Activated T-cell treated with anti-CD3 and anti-CD28 coated beads, Interleukin-2, amount 50 U/mL, for 4 hours (primary cell): ENCODE measurements at regions not wholly inside any gene's neighbourhood (a gene's known extent, or its start where the extent isn't known, plus 50 kb on each side); places are given as distances from the start of the nearest gene placed in this dataset.
"Not testable (repeated sequence)": the region's sequence is repeated elsewhere in the genome, so short reads cannot be mapped to it uniquely, and the experiment has no call there.

ENCODE experiments used
- ATAC-seq, 2 donors: fragments of 200-7000 bp; cut with Tn5 transposase; one replicate each; pipeline ENCODE4 v1.10.0; 2021
- DNase-seq: peaks from one replicate; pipeline ENCODE4 v3.0.0-alpha.2; 2020
- H3K27me3 Mint-ChIP-seq: one replicate; pipeline ENCODE4 v1.8.0; 2021; ENCODE audit warnings: low read depth, mixed read lengths
- H3K36me3 Mint-ChIP-seq: one replicate; pipeline ENCODE4 v1.8.0; 2022; ENCODE audit warnings: mixed read lengths; ENCODE audit not compliant: insufficient read depth
- H3K4me1 Mint-ChIP-seq: one replicate; pipeline ENCODE4 v1.8.0; 2021; ENCODE audit warnings: low read depth, mixed read lengths
- H3K4me3 Mint-ChIP-seq: one replicate; pipeline ENCODE4 v1.8.0; 2021; ENCODE audit warnings: mild to moderate bottlenecking, moderate library complexity, mixed read lengths
- H3K9me3 Mint-ChIP-seq: one replicate; pipeline ENCODE4 v1.8.0; 2021; ENCODE audit warnings: mixed read lengths

DNA sequence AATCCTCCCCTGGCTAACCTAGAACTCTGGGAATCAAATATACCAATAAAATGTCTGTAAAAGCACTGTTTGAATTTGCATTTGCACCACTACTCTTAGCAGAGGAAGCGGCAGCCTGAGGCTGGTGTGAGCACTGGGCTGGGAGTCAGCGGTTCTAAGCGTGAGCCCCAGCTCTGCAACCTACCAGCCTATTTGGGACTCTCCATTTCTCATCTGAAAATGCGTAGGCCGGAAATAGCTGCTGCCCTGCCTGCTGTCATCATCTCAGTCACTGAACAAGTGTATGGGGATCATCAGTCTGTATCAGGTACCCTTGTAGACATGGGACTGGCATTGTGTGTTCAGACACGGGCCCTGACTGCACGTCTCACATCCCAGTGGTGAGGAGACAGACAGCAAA lies 194.3 kb downstream of the ANKRD30B start:
- DNase-seq (no peak), ATAC-seq (no peak)
- no peak overlapping the region for H3K4me3 Mint-ChIP-seq
- H3K27me3 Mint-ChIP-seq = no peaks in the 10 kb centered on the region
- no peaks in the 10 kb centered on the region for H3K9me3 Mint-ChIP-seq
- H3K4me1 Mint-ChIP-seq = no peaks in the 10 kb centered on the region
- no peaks in the 10 kb centered on the region for H3K36me3 Mint-ChIP-seq

DNA sequence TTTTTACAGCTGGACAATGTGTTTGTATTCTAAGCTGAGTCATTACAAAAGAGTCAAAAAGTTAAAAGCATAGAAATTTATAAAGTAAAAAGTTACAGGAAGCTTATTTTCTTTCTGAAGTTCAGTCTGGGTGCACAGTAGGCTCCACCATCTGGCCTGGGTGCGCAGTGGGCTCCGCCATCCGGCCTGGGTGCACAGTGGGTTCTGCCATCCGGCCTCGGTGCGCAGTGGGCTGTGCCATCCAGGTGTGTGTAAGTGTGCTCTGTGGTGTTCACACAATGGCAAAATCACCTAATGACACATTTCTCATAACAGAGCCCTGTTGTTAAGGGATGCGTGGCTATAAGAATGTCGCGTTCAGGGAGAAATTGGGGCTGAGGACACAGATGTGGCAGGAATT lies 195.5 kb downstream of the ANKRD30B start:
- ATAC-seq = no peak
- Mint-ChIP-seq H3K27me3 (no peaks in the 10 kb centered on the region), H3K4me1 (no peaks in the 10 kb centered on the region), H3K9me3 (no peaks in the 10 kb centered on the region), H3K36me3 (no peaks in the 10 kb centered on the region), H3K4me3 (no peak overlapping the region)
- DNase-seq = no peak

DNA sequence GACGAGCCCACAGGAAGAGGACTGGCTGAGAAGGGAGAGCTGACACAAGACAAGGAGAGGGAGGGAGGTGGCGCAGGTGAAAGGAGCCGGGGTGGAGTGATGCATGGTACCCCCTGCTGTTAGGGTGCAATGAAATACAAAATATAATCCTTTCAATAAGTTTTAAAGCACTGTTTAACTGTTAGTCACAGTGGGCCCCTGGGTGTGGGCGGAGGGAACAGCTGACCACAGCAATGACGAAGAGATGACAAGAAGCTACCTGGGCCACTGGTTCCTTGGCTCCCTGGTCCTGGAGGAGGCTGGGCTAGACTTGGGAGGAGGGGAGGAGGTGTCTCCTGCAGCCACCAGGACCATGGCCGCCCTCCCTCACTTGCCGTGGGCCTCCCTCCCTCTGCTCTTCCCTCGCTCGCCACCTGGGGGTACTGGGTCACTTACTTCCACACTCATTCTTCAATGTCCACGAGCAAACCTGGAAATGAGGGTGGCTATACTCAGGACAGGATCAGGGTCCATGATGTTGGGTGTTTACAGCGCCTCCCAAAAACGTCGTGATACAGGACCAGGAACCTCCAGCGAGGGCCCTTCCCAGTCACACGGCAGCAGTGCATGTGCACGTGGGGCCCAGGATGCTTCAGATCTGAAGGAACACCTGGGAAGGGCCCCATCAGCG lies 196.1 kb downstream of the ANKRD30B start:
- Mint-ChIP-seq H3K27me3 (no peaks in the 10 kb centered on the region), H3K4me1 (no peaks in the 10 kb centered on the region), H3K4me3 (no peak overlapping the region), H3K9me3 (no peaks in the 10 kb centered on the region), H3K36me3 (no peaks in the 10 kb centered on the region)
- ATAC-seq = no peak
- DNase-seq = no peak

DNA sequence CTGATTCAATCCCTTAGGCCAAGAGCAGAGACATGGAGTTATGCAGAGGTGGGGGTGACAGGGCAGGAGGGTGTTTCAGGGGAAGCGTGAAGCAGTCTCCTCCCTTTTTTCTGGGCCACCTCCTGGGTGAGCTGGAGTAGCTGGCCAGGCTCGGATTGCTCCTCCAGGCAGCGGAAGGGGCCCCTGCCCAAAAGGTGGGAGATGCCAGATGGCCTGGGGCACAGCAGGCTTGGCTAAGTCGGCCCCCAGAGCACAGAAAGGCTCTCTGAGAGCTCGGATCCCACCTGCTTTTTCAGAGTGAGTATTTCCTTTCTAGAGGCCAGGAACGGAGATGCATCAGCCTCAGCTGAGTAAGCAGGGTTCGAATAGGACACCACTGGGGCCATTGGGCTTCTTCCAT lies 196.9 kb downstream of the ANKRD30B start:
- H3K36me3 Mint-ChIP-seq = no peaks in the 10 kb centered on the region
- no peak for ATAC-seq
- H3K4me3 Mint-ChIP-seq = no peak overlapping the region
- no peaks in the 10 kb centered on the region for H3K9me3 Mint-ChIP-seq
- DNase-seq = no peak
- H3K27me3 Mint-ChIP-seq = no peaks in the 10 kb centered on the region
- H3K4me1 Mint-ChIP-seq = no peaks in the 10 kb centered on the region

DNA sequence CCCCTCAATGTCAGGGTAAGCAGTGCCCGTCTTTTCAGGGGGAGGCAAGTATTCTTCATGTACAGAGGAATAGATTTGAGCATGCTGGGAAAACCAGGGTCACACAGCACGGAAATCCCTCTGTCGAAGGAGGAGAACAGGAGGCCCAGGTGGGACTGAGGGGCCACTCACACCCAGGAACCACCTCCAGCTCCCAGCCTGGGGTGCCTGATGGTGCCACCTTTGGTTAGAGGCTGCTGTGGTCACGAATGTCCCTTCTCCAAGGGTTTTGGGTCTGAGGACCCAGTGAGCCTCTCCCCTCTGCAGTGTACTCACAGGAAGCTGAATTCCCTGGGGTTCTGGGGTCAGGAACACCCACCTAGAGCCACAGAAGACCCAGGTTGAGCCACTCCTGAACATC lies 197.3 kb downstream of the ANKRD30B start:
- H3K9me3 Mint-ChIP-seq = no peaks in the 10 kb centered on the region
- no peaks in the 10 kb centered on the region for H3K4me1 Mint-ChIP-seq
- no peaks in the 10 kb centered on the region for H3K27me3 Mint-ChIP-seq
- H3K4me3 Mint-ChIP-seq = no peak overlapping the region
- H3K36me3 Mint-ChIP-seq = no peaks in the 10 kb centered on the region
- DNase-seq (no peak), ATAC-seq (no peak)

DNA sequence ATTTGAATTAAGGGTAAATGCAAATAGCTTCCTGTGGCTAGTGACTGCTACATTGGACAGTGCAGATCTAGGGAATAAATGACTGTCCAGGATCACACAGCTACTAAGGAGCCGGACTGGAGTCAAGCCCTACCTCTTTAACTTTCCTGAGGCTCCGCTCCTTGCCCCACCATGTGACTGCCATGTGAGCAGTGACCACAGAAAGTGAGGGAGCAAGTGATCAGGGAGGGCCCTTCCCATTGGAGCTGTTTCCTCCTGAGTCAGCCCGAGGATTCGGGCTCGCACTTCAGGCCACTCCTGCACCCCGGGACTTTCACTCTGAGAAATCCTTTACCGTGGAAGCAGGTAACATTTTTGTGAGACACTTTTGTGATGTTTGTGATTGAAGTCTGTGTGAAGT lies 198.0 kb downstream of the ANKRD30B start:
- DNase-seq = no peak
- no peak for ATAC-seq
- no peak overlapping the region for H3K4me3 Mint-ChIP-seq
- H3K9me3 Mint-ChIP-seq = no peaks in the 10 kb centered on the region
- no peaks in the 10 kb centered on the region for H3K4me1 Mint-ChIP-seq
- no peaks in the 10 kb centered on the region for H3K27me3 Mint-ChIP-seq
- no peaks in the 10 kb centered on the region for H3K36me3 Mint-ChIP-seq

DNA sequence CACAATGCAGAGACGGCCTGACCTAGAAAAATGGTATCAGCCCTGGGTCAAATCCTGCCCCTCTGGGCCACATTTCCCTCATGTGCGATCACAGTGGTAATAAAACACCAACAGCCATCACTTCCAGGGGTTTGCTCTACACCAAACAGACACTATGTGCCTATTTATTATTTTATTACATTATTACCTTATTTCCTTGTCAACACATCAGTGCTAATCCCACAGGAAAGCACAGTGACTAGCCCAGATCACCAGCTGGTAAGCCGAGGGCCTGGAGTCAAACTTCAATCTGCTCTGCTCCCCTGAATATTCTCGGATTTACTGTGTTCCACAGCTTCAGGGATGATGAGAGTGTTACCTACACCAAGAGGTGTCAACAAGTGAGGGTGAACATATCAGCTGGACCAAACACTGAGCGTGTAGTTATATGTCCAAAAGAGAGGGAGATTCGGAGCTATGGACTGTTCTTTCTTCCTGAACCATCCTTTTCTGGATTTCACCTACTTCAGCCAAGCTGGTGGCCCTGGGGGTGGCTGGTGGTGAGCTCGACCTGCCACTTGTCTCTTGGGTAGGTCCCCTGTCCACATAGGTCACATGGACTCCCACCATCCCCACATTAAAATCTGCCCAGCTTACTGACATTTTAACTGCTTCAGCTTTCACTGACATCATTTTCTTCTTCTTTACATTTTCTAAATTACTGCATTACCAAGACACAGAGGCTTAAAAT lies 198.9 kb downstream of the ANKRD30B start:
- not testable (repeated sequence) for H3K27me3 Mint-ChIP-seq, H3K4me3 Mint-ChIP-seq, ATAC-seq, H3K36me3 Mint-ChIP-seq, H3K9me3 Mint-ChIP-seq, DNase-seq, H3K4me1 Mint-ChIP-seq

DNA sequence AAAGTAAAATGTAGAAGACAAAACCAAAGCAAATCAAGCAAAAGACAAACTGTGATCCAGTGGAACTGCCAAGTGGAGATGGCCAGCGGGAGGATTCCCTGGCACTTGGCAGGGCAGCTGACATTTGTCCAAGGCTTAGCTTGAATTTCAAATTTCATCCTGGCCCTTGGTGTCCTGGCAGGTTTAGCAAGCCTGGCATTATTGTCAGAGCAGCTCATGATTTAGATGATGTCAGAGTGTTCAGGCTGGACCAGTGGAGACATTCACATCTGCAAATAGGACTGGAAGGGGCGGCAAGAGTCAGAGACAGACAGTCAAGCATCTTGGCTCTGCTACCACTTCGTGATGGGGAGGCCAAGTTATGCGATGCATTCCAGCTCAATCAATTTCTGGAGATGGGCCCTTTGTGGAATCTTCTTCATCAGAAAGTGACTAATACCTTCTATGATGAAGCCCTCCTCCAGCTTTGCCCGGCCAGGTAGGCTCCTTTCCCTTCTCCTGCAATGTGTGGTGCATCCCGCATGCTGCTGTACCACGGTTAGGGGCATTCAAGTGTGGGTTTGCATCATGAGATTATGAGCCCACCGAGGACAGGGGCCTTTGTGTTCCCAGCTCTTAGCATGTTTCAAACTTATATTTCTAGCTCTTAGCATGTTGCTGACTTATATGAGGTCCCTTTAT lies 199.7 kb downstream of the ANKRD30B start:
- DNase-seq (no peak), ATAC-seq (no peak)
- no peaks in the 10 kb centered on the region for H3K27me3 Mint-ChIP-seq
- H3K4me1 Mint-ChIP-seq = no peaks in the 10 kb centered on the region
- no peak overlapping the region for H3K4me3 Mint-ChIP-seq
- H3K36me3 Mint-ChIP-seq = no peaks in the 10 kb centered on the region
- H3K9me3 Mint-ChIP-seq = no peaks in the 10 kb centered on the region

DNA sequence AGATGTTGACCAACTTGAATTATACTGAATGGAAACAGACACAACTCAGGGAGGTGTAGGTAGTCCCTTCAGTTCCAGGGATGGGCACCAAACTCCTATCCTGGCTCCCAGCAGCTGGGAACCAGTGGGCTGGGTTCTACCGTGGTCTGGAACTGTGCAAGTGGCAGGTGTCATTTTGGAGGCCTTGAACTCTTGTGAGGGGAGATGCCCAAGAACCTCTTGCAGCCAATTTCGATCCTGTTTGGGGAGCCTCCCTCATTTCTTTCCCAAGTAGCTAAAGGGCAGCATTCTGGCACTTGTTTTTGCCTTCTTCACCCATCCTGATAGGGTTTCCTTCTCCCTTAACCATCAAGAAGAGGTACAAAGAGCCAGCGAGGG lies 200.2 kb downstream of the ANKRD30B start:
- no peaks in the 10 kb centered on the region for H3K27me3 Mint-ChIP-seq
- ATAC-seq = no peak
- no peaks in the 10 kb centered on the region for H3K4me1 Mint-ChIP-seq
- H3K4me3 Mint-ChIP-seq = no peak overlapping the region
- no peak for DNase-seq
- H3K9me3 Mint-ChIP-seq = no peaks in the 10 kb centered on the region
- no peaks in the 10 kb centered on the region for H3K36me3 Mint-ChIP-seq

DNA sequence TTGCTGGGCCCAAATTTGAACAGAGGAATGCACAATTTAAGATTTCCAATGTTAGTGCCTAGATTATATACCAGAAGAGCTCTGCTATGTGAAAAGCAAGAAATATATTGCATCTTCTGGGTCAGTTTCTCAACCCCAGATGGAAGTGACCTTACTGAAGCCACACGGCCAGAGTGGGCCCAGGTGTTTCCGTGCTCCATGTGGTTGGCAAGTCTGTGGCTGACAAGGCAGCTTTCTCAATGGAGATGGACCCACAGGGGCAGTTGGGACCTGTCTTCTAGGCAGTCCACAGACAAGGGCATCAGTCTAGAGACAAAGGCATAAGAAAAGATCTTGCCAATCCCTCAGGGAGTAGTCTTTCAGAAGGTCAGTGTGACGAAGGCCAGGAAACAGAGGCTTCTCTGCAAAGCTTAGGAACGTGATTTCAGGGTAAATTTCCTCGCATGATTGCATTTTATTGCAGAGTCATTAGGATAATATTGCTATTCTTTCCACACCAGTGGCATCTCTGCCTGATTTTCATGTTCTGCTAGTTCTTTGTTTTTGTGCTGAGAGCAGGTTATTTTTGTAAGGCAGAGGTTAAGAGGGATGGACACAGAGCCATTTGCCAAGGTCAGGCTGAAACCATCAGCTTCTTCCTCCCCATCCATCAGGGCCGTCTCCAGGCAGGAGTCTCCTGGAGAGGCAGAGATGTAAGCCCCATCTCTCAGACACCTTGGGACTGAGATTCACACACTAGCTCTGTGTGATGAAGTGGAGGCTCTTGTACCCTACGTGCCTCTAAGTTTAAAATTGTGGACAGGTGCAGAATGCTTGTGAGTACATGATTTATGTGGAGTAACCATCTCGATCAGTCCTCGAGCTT lies 202.1 kb downstream of the ANKRD30B start:
- Mint-ChIP-seq H3K27me3 (no peaks in the 10 kb centered on the region), H3K4me3 (no peak overlapping the region), H3K9me3 (no peaks in the 10 kb centered on the region), H3K4me1 (no peaks in the 10 kb centered on the region), H3K36me3 (no peaks in the 10 kb centered on the region)
- ATAC-seq (no peak), DNase-seq (no peak)

DNA sequence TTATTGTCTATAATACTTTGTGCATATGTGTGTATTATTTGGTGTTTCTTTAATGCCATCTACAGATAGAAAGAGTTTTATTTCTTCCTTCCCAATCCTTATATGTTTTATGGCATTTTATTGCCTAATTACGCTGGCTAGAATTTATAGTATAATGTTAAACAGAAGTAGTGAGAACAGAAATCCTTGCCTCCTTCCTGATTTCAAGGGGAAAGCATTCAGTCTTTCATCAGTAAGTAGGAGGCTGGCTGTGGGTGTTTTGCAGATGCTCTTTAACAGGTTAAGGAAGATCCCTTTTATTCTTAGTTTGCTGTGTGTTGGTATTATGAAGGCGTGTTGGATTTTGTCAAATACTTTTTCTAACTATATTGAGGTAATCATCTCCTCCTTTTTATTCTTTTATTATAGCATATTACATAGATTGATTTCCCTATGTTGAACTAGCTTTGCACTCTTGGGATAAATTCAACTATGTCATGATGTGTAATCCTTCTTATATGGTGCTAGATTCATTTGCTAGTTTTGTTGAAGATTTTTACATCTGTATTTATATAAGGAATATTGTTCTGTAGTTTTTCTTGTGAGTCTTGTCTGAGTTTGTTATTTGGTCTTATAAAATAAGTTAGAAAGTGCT lies 204.6 kb downstream of the ANKRD30B start:
- not testable (repeated sequence) for H3K27me3 Mint-ChIP-seq, H3K36me3 Mint-ChIP-seq, DNase-seq, H3K4me1 Mint-ChIP-seq, ATAC-seq, H3K4me3 Mint-ChIP-seq
- peaks cover 15% of the 10 kb centered on the region for H3K9me3 Mint-ChIP-seq

DNA sequence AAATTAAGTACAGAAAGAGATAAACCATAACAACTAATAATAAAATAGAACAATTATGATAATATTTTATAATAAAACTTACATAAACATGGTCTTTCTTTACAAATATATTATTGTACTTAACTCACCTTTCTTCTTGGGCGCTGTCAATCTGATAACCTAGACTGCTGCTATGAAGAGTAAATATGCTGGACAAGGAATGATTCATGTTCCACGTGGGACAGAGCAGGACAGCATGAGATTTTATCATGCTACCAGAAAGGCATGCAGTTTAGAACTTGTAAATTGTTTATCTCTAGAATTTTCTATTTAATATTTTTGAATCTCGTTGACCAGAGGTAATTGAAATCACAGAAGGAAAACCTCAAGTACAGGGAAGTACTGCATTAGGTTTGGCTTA lies 210.7 kb downstream of the ANKRD30B start:
- Mint-ChIP-seq H3K4me1 (no peaks in the 10 kb centered on the region), H3K9me3 (peaks cover 17% of the 10 kb centered on the region), H3K36me3 (no peaks in the 10 kb centered on the region), H3K27me3 (peaks cover 6% of the 10 kb centered on the region), H3K4me3 (no peak overlapping the region)
- DNase-seq = no peak
- no peak for ATAC-seq

DNA sequence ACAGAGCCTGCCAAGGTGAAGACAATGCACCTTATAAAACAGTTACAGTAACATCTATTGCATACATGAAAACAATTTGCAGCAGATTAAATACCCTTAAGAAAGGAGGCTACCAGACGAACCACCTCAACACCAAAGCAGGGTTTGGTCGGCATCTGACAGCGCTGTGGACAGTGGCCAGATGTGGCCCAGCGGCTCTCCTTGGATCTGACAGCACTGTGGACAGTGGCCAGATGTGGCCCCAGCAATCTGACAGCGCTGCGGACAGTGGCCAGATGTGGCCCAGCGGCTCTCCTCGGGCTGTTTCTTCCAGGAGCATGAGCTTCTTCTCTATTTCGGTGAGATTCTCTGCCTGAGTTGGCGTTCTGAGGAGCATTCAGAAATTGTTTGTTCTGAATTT lies 211.6 kb downstream of the ANKRD30B start:
- no peak overlapping the region for H3K4me3 Mint-ChIP-seq
- peaks cover 17% of the 10 kb centered on the region for H3K9me3 Mint-ChIP-seq

DNA sequence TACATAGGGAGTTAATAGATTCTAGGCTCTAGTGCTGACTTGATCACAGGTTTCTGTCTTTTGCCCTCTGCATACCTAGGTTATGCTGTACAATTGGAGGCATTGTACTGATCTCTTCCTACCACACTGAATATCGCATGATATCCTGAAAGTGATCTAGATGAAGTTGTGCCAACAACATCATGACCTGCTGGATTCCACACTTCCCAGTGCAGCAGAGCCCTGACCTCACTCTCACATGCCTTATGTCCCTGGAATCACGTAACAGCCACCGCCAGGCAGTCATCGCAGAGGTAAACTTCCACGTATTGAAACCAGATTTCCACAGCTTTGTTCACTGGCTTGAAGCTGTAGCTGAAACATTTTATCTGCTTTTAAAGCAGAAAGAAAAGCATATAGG lies 214.0 kb downstream of the ANKRD30B start:
- Mint-ChIP-seq H3K4me1 (no peaks in the 10 kb centered on the region), H3K27me3 (peaks cover 6% of the 10 kb centered on the region), H3K4me3 (no peak overlapping the region), H3K9me3 (peaks cover 8% of the 10 kb centered on the region), H3K36me3 (no peaks in the 10 kb centered on the region)
- ATAC-seq = no peak
- DNase-seq = no peak

More for the DNA sequence above, 211.6 kb downstream of the ANKRD30B start:
- no peak for ATAC-seq
- Mint-ChIP-seq H3K27me3 (peaks cover 6% of the 10 kb centered on the region), H3K36me3 (no peaks in the 10 kb centered on the region), H3K4me1 (no peaks in the 10 kb centered on the region)
- DNase-seq = no peak
